Epithelial cell of proximal tubule (primary cell): ENCODE measurements at regions not wholly inside any gene's neighbourhood (a gene's known extent, or its start where the extent isn't known, plus 50 kb on each side); places are given as distances from the start of the nearest gene placed in this dataset.

ENCODE experiments used
- DNase-seq: peaks from one replicate; pipeline ENCODE4 v3.0.0-alpha.2; 2011; ENCODE audit warnings: low read depth
- H3K4me3 ChIP-seq: 2 replicates; pipeline ENCODE4 v1.5.1; 2011; ENCODE audit warnings: low read depth, mild to moderate bottlenecking, low read length
- TF ChIP-seq, protein P1 (sequence below): conservative IDR thresholded peaks from 2 replicates; pipeline ENCODE4 v1.5.1; 2012; ENCODE audit warnings: low read depth, mild to moderate bottlenecking, low read length

DNA sequence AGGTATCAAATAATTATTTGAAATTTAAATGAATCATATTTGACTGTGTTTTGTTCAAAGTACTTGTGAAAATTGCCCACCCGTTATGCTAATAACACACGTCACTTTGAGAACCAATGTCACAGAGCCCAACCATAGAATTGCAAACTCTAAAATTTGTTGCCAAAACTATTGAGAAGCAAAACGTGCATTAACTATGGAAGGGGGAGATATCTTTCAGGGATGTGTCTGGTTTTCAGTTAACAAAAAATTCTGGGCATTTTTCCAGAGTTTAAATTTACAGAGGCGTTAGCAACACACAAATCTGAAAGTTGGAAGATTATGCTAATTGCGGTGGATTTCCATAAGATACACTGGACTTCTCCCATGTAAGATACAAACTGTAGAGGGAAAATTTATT lies 371.8 kb upstream of the E2F7 start:
- TF ChIP-seq, protein P1, sequence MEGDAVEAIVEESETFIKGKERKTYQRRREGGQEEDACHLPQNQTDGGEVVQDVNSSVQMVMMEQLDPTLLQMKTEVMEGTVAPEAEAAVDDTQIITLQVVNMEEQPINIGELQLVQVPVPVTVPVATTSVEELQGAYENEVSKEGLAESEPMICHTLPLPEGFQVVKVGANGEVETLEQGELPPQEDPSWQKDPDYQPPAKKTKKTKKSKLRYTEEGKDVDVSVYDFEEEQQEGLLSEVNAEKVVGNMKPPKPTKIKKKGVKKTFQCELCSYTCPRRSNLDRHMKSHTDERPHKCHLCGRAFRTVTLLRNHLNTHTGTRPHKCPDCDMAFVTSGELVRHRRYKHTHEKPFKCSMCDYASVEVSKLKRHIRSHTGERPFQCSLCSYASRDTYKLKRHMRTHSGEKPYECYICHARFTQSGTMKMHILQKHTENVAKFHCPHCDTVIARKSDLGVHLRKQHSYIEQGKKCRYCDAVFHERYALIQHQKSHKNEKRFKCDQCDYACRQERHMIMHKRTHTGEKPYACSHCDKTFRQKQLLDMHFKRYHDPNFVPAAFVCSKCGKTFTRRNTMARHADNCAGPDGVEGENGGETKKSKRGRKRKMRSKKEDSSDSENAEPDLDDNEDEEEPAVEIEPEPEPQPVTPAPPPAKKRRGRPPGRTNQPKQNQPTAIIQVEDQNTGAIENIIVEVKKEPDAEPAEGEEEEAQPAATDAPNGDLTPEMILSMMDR = no peak
- DNase-seq = no peak
- H3K4me3 ChIP-seq = no peak overlapping the region

DNA sequence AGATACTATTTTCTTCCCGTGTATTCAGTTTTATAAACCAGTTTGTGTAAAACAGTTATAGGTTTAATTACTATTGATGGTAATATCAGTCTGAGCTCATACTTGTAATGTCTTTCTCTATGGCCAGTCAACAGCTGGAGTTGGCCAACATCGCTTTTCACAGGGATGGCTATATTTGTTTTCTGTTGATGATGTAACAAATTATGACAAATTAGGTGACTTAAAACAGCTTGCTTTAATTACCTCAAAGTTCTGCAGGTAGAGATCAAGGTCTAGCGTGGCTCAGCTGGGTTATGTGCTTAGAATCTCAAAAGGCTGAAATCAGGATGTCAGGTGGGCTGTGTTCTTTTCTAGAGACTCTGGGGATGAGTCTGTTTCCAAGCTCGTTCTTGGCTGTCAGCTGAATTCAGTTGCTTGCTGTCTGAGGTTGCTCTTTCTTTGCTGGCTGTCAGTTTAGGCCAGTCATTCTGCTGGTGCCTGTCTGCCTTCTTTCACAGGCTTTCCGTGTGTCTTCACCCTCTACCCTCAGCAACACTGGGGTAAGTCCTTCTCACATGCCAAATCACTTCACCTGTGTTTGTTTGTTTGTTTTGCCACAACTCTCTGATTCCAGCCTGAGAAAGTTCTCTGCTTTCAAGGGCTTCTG lies 370.2 kb upstream of the E2F7 start:
- no peak overlapping the region for H3K4me3 ChIP-seq
- no peak for DNase-seq
- TF ChIP-seq, protein P1 = no peak

DNA sequence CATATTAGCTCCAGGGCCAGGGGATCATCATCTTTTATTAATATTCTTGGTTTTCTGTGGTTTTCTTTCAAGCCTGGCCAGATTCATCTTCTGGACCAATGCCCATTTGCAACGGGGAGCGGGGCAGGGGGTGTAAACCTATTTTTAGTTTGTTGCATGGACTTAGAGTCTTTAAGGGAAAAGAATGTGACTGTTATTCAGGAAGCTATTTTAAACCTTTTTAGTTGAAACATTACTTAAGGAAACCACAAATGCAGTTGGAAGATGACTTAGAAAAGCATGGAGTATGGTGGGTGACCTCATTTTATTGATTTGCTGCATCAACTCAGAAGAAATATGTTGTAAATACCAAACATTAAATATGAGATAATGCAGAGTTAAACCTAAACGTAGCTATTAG lies 368.4 kb upstream of the E2F7 start:
- H3K4me3 ChIP-seq = no peak overlapping the region
- TF ChIP-seq, protein P1 = no peak
- DNase-seq = no peak

DNA sequence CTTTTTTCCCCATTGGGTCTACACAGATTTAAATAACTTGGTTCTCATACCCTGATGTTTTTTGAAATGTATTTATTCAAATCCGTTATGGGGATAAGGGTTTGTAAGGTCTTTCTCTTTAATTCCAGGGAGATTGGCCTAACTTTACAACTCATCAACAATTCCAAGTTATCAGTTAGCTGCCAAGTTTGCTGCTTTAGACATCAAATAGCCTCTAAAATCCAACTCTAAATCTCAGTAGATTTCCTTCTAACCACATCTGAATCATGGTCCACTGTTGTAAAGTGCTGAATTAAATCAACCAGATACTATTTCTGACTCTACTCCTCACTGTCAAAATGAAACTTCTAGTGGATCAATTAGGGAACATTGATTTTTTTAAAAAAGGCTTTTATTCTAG lies 364.1 kb upstream of the E2F7 start:
- H3K4me3 ChIP-seq = no peak overlapping the region
- TF ChIP-seq, protein P1 = no peak
- DNase-seq = no peak

DNA sequence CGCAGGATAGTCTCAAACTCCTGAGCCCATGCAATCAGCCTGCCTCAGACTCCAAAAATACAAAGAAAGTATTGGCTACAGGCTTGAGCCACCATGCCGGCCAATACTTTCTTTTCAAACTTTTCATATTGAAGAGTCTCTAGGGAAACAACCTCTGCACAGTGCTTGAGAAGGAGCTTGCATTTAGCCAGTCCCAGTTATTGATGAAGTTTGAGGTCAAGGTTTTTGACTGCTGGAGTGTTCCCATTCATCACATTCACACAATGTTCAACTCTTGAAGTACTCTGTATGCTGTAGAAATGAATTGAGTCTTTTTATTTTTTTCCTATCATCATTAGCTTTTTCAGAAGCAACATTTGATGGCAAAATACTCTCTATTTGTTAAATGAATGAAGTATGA lies 355.8 kb upstream of the E2F7 start:
- no peak overlapping the region for H3K4me3 ChIP-seq
- DNase-seq = no peak
- TF ChIP-seq, protein P1 = no peak

DNA sequence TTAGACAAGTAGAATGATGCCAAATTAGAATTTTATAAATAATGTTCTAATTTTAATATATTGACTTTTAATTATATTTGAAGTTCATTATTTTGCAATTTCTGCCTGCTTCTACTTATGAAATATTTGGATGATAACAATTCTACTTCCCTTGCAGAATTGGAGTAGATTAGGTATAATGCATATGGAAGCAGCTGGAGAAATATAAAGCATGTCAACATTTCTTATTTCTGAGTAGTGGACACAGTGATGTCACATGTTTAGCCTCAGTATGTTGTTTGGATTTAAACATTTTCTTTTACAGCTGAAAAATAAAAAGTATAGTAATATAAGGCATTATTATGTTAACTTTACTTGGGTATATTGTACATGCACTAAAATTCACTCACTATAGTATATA lies 344.2 kb upstream of the E2F7 start:
- H3K4me3 ChIP-seq = no peak overlapping the region
- TF ChIP-seq, protein P1 = no peak
- DNase-seq = no peak

DNA sequence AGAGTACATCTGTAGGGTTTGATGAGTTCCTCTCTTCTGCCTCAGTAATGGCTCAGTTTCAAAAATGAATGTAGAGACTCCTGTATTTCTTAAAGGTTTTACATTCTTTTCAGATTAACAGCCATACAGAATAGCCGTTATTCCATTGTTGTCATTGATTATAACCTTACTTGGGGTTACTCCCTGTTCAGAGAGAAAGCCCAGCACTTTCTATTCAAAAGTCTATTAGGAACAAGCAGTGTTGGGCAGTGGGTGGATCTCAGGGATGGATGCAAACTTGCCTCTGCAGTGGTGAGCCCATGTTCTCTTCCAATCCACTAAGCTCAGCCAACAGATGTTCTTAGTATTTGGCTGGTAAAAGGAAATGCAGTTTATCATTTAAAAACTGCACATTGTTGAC lies 342.6 kb upstream of the E2F7 start:
- TF ChIP-seq, protein P1 = no peak
- no peak overlapping the region for H3K4me3 ChIP-seq
- DNase-seq = no peak
